HS-5 (cell line): ENCODE measurements at regions not wholly inside any gene's neighbourhood (a gene's known extent, or its start where the extent isn't known, plus 50 kb on each side); places are given as distances from the start of the nearest gene placed in this dataset.
A peak's percentile ranks its signal among the peaks of the same experiment; 100 is the strongest.
"Not testable (repeated sequence)": the region's sequence is repeated elsewhere in the genome, so short reads cannot be mapped to it uniquely, and the experiment has no call there.

Experiments used
- DNase-seq: peaks from one replicate; pipeline ENCODE4 v3.0.0-alpha.2; 2012; ENCODE audit warnings: low read depth

GRCh38 chr6:9007027-9007426 is 571.7 kb upstream of the SLC35B3 start:
- DNase-seq, result no peak

- no peak for DNase-seq
These were observed 567.5 kb upstream of the SLC35B3 start for GRCh38 chr6:9002833-9003232.

GRCh38 chr6:8995156-8995555 is 559.8 kb upstream of the SLC35B3 start:
- DNase-seq, result no peak

- no peak for DNase-seq
These were observed 557.8 kb upstream of the SLC35B3 start for GRCh38 chr6:8993111-8993510.

- DNase-seq, result no peak
These were observed 556.5 kb upstream of the SLC35B3 start for GRCh38 chr6:8991844-8992243.

GRCh38 chr6:8990075-8990474 is 554.7 kb upstream of the SLC35B3 start:
- no peak for DNase-seq

- DNase-seq, result peak; percentile 28
These were observed 547.9 kb upstream of the SLC35B3 start for GRCh38 chr6:8983202-8983688.

- DNase-seq, result no peak
These were observed 547.3 kb upstream of the SLC35B3 start for GRCh38 chr6:8982668-8983067.

- no peak for DNase-seq
These were observed 538.0 kb upstream of the SLC35B3 start for GRCh38 chr6:8973395-8973794.

GRCh38 chr6:8969747-8970146 is 534.4 kb upstream of the SLC35B3 start:
- no peak for DNase-seq

- DNase-seq, result peak; percentile 36
These were observed 523.7 kb upstream of the SLC35B3 start for GRCh38 chr6:8958894-8959511.

GRCh38 chr6:8953310-8953709 is 518.0 kb upstream of the SLC35B3 start:
- DNase-seq, result no peak

- DNase-seq, result no peak
These were observed 513.4 kb upstream of the SLC35B3 start for GRCh38 chr6:8948733-8949132.

GRCh38 chr6:8947900-8948299 is 512.6 kb upstream of the SLC35B3 start:
- DNase-seq, result no peak

GRCh38 chr6:8944548-8944947 is 509.2 kb upstream of the SLC35B3 start:
- no peak for DNase-seq

GRCh38 chr6:8943073-8943472 is 507.7 kb upstream of the SLC35B3 start:
- DNase-seq, result no peak

- DNase-seq, result no peak
These were observed 506.2 kb upstream of the SLC35B3 start for GRCh38 chr6:8941577-8941976.

GRCh38 chr6:8940356-8940755 is 505.0 kb upstream of the SLC35B3 start:
- DNase-seq, result no peak

GRCh38 chr6:8939615-8940014 is 504.3 kb upstream of the SLC35B3 start:
- no peak for DNase-seq

- DNase-seq, result no peak
These were observed 499.0 kb upstream of the SLC35B3 start for GRCh38 chr6:8934318-8934717.

- DNase-seq, result no peak
These were observed 494.7 kb upstream of the SLC35B3 start for GRCh38 chr6:8930009-8930408.

GRCh38 chr6:8920244-8920643 is 484.9 kb upstream of the SLC35B3 start:
- not testable (repeated sequence) for DNase-seq

GRCh38 chr6:8918196-8918595 is 482.9 kb upstream of the SLC35B3 start:
- DNase-seq, result no peak

GRCh38 chr6:8914700-8915099 is 479.4 kb upstream of the SLC35B3 start:
- no peak for DNase-seq
